OCI-LY7 (cell line): ENCODE measurements at regions not wholly inside any gene's neighbourhood (a gene's known extent, or its start where the extent isn't known, plus 50 kb on each side); places are given as distances from the start of the nearest gene placed in this dataset.

ENCODE experiments used
- EZH2phosphoT487 ChIP-seq: fragments of 200-600 bp; sonication (generic); IDR thresholded peaks from 2 replicates; pipeline ENCODE4 v1.6.1; 2018; ENCODE audit warnings: low read depth, borderline replicate concordance, mild to moderate bottlenecking, mixed run types, antibody characterized with exemption, low read length, moderate library complexity, mixed read lengths
- TF ChIP-seq, protein P1 (sequence below): fragments of 200-600 bp; sonication (generic); conservative IDR thresholded peaks from 2 replicates; pipeline ENCODE4 v1.5.1; 2014; ENCODE audit warnings: mild to moderate bottlenecking, antibody characterized with exemption, low read length, moderate library complexity, mixed read lengths

DNA sequence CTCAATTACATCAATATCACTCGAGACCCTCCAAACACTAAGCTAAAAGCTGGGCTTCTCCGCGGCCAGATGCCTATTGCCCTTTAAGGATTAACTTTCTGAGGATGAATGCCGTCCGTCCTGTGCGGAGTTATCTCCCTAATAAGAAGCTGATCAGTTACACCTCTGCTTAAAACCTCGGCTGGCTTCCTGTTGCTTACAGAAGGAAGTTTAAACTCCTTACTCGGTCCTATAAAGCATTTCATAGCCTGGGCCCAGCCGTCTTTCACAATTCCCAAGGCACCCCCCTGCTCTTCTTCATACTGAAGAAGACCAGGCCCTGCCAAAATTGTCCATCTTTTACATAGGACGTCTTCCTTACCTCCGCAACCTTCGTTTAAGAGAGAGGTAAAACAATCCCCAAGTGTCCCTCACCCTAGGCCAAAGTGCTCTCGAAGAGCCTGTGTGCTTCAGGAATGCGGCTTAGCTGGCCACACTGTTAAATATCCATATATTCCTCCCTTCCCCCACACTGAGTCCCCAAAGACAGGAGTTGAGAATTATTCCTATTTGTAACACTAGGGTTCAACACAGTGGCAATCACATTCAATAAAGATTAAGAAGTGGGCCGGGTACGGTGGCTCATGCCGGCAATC lies 112.6 kb upstream of the IRX5 start:
- TF ChIP-seq EZH2phosphoT487: no peak
- TF ChIP-seq, protein P1, sequence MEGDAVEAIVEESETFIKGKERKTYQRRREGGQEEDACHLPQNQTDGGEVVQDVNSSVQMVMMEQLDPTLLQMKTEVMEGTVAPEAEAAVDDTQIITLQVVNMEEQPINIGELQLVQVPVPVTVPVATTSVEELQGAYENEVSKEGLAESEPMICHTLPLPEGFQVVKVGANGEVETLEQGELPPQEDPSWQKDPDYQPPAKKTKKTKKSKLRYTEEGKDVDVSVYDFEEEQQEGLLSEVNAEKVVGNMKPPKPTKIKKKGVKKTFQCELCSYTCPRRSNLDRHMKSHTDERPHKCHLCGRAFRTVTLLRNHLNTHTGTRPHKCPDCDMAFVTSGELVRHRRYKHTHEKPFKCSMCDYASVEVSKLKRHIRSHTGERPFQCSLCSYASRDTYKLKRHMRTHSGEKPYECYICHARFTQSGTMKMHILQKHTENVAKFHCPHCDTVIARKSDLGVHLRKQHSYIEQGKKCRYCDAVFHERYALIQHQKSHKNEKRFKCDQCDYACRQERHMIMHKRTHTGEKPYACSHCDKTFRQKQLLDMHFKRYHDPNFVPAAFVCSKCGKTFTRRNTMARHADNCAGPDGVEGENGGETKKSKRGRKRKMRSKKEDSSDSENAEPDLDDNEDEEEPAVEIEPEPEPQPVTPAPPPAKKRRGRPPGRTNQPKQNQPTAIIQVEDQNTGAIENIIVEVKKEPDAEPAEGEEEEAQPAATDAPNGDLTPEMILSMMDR: no peak
